Astrocyte of the cerebellum (primary cell): ENCODE measurements at regions not wholly inside any gene's neighbourhood (a gene's known extent, or its start where the extent isn't known, plus 50 kb on each side); places are given as distances from the start of the nearest gene placed in this dataset.

Experiments
- DNase-seq: peaks from one replicate; pipeline ENCODE4 v3.0.0-alpha.2; 2011; ENCODE audit warnings: low read depth
- H3K4me3 ChIP-seq: 2 replicates; pipeline ENCODE4 v1.5.1; 2011; ENCODE audit warnings: mild to moderate bottlenecking, low read depth, low read length, moderate library complexity
- in situ Hi-C: cut with HindIII; loops from 2 replicates; pipeline ENCODE4 v1.10.0; 2017; ENCODE audit warnings: low sequenced_read_pairs
- TF ChIP-seq, protein P1 (sequence below): IDR thresholded peaks from 2 replicates; pipeline ENCODE4 v1.5.1; 2012; ENCODE audit warnings: low read length, low read depth, moderate library complexity, mild to moderate bottlenecking; ENCODE audit errors: missing control alignments

- in situ Hi-C loops: no loop called here
- no peak for DNase-seq
- TF ChIP-seq, protein P1, sequence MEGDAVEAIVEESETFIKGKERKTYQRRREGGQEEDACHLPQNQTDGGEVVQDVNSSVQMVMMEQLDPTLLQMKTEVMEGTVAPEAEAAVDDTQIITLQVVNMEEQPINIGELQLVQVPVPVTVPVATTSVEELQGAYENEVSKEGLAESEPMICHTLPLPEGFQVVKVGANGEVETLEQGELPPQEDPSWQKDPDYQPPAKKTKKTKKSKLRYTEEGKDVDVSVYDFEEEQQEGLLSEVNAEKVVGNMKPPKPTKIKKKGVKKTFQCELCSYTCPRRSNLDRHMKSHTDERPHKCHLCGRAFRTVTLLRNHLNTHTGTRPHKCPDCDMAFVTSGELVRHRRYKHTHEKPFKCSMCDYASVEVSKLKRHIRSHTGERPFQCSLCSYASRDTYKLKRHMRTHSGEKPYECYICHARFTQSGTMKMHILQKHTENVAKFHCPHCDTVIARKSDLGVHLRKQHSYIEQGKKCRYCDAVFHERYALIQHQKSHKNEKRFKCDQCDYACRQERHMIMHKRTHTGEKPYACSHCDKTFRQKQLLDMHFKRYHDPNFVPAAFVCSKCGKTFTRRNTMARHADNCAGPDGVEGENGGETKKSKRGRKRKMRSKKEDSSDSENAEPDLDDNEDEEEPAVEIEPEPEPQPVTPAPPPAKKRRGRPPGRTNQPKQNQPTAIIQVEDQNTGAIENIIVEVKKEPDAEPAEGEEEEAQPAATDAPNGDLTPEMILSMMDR: no peak
- H3K4me3 ChIP-seq: no peak overlapping the region
Observed at GRCh38 chr18:31235856-31236255, 73.2 kb upstream of the DSC1 start.

DNA sequence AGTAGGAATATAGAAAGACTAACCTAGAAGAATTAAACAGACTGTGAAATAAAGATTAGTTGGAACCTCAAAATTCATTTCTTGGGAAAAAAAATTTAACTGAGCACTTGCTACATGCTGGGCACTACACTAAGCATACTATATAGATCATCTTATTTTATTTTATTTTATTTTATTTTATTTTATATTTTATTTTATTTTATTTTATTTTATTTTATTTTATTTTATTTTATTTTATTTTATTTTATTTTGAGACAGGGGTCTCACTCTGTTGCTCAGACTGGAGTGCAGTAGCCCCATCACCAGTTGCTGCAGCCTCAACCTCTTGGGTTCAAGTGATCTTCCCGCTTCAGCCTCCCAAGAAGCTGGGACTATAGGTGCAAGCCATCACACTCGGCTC, 74.5 kb upstream of the DSC1 start:
- DNase-seq: no peak
- H3K4me3 ChIP-seq: no peak overlapping the region
- in situ Hi-C loops: no loop called here
- TF ChIP-seq, protein P1: no peak

DNA sequence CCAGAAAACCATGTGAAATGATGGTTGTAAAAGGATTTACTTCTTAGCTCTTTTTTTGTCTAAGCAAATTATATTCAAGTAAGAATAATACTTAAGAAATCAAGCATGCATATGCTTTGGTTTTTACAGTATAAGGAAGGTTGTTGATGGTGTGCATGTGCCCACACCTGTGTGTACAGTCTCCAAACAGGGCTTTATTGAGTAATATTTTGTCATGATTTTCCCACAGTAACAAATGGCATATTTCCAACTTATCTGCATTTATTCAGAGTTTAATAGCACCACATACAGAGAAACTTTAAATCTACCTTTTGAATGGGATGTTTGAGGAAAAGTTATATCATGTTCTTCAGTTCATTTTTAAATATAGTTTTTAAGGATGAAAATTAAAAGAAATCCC, 76.5 kb upstream of the DSG1 start:
- no peak for DNase-seq
- TF ChIP-seq, protein P1: no peak
- no peak overlapping the region for H3K4me3 ChIP-seq
- in situ Hi-C loops: no loop called here

GRCh38 chr18:31241900-31242409, 76.0 kb upstream of the DSG1 start:
- no peak overlapping the region for H3K4me3 ChIP-seq
- in situ Hi-C loops: no loop called here
- TF ChIP-seq, protein P1: peak; percentile 70
- DNase-seq: no peak

GRCh38 chr18:31243740-31244512, 74.0 kb upstream of the DSG1 start:
- no peak overlapping the region for H3K4me3 ChIP-seq
- TF ChIP-seq, protein P1: no peak
- in situ Hi-C loops: no loop called here
- no peak for DNase-seq

DNA sequence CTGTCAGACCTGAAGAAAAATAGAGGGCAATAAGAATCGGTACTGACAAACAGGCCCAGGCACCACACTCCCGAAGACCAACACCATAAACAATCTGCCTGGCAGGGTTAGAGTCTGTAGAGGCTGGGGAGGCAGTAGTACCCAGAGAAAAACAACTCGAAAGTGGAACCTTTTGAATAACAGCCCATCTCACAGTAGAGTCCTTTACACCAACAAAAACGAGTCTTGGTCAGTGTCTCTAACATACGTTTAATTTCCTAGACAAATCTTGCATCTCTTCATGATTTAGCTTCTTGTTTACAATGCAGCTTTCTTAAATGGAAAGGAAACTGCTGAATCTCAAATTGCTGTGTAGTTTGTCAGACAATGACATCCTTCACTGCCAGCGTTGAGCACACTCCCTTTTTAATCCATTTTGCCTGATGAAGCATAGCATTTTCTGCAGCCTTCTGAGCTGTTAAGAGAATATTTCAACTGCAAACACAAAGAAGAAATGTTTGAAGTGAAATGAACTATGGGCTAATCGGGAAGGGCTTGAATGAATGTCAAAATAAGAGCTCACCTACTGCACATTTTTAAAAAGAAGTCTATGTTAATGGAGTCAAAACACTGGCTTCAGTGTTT, 73.1 kb upstream of the DSG1 start:
- in situ Hi-C loops: no loop called here
- H3K4me3 ChIP-seq: no peak overlapping the region
- no peak for DNase-seq
- TF ChIP-seq, protein P1: no peak
